ENCODE measurements at regions not wholly inside any gene's neighbourhood (a gene's known extent, or its start where the extent isn't known, plus 50 kb on each side); places are given as distances from the start of the nearest gene placed in this dataset.
"Not testable (repeated sequence)": the region's sequence is repeated elsewhere in the genome, so short reads cannot be mapped to it uniquely, and the experiment has no call there.

- in situ Hi-C loops (cut with HindIII; ENCODE audit: low sequenced_read_pairs), result no loop called here
Observed at GRCh38 chr10:4230036-4230435, 445.0 kb upstream of the KLF6 start.

GRCh38 chr10:4229106-4229505 is 444.1 kb upstream of the KLF6 start:
- in situ Hi-C loops (cut with HindIII; ENCODE audit: low sequenced_read_pairs), result no loop called here

- in situ Hi-C loops (cut with HindIII; ENCODE audit: low sequenced_read_pairs), result no loop called here
Observed at GRCh38 chr10:4227586-4227985, 442.6 kb upstream of the KLF6 start.

GRCh38 chr10:4226941-4227540 is 442.0 kb upstream of the KLF6 start:
- in situ Hi-C loops (cut with HindIII; ENCODE audit: low sequenced_read_pairs), result no loop called here

- in situ Hi-C loops (cut with HindIII; ENCODE audit: low sequenced_read_pairs), result no loop called here
Observed at GRCh38 chr10:4224178-4224577, 439.2 kb upstream of the KLF6 start.

GRCh38 chr10:4221310-4221709 is 436.3 kb upstream of the KLF6 start:
- in situ Hi-C loops (cut with HindIII; ENCODE audit: low sequenced_read_pairs), result not testable (repeated sequence)

GRCh38 chr10:4219901-4220300 is 434.9 kb upstream of the KLF6 start:
- in situ Hi-C loops (cut with HindIII; ENCODE audit: low sequenced_read_pairs), result no loop called here

- in situ Hi-C loops (cut with HindIII; ENCODE audit: low sequenced_read_pairs), result no loop called here
Observed at GRCh38 chr10:4217653-4218052, 432.6 kb upstream of the KLF6 start.

- in situ Hi-C loops (cut with HindIII; ENCODE audit: low sequenced_read_pairs), result no loop called here
Observed at GRCh38 chr10:4217187-4217586, 432.2 kb upstream of the KLF6 start.

GRCh38 chr10:4216726-4217125 is 431.7 kb upstream of the KLF6 start:
- in situ Hi-C loops (cut with HindIII; ENCODE audit: low sequenced_read_pairs), result no loop called here

GRCh38 chr10:4215963-4216575 is 431.1 kb upstream of the KLF6 start:
- in situ Hi-C loops (cut with HindIII; ENCODE audit: low sequenced_read_pairs), result no loop called here

- in situ Hi-C loops (cut with HindIII; ENCODE audit: low sequenced_read_pairs), result no loop called here
Observed at GRCh38 chr10:4215485-4215884, 430.5 kb upstream of the KLF6 start.

GRCh38 chr10:4214908-4215307 is 429.9 kb upstream of the KLF6 start:
- in situ Hi-C loops (cut with HindIII; ENCODE audit: low sequenced_read_pairs), result no loop called here

- in situ Hi-C loops (cut with HindIII; ENCODE audit: low sequenced_read_pairs), result no loop called here
Observed at GRCh38 chr10:4213441-4213840, 428.4 kb upstream of the KLF6 start.

GRCh38 chr10:4212111-4212630 is 427.2 kb upstream of the KLF6 start:
- in situ Hi-C loops (cut with HindIII; ENCODE audit: low sequenced_read_pairs), result no loop called here

GRCh38 chr10:4208499-4208898 is 423.5 kb upstream of the KLF6 start:
- in situ Hi-C loops (cut with HindIII; ENCODE audit: low sequenced_read_pairs), result no loop called here

GRCh38 chr10:4205113-4205512 is 420.1 kb upstream of the KLF6 start:
- in situ Hi-C loops (cut with HindIII; ENCODE audit: low sequenced_read_pairs), result no loop called here

- in situ Hi-C loops (cut with HindIII; ENCODE audit: low sequenced_read_pairs), result no loop called here
Observed at GRCh38 chr10:4202938-4203337, 417.9 kb upstream of the KLF6 start.

- in situ Hi-C loops (cut with HindIII; ENCODE audit: low sequenced_read_pairs), result no loop called here
Observed at GRCh38 chr10:4201866-4202825, 417.1 kb upstream of the KLF6 start.

- in situ Hi-C loops (cut with HindIII; ENCODE audit: low sequenced_read_pairs), result no loop called here
Observed at GRCh38 chr10:4199196-4199595, 414.2 kb upstream of the KLF6 start.

GRCh38 chr10:4198216-4198615 is 413.2 kb upstream of the KLF6 start:
- in situ Hi-C loops (cut with HindIII; ENCODE audit: low sequenced_read_pairs), result no loop called here

- in situ Hi-C loops (cut with HindIII; ENCODE audit: low sequenced_read_pairs), result no loop called here
Observed at GRCh38 chr10:4197676-4198075, 412.7 kb upstream of the KLF6 start.
